H1 (cell line): ENCODE measurements at regions not wholly inside any gene's neighbourhood (a gene's known extent, or its start where the extent isn't known, plus 50 kb on each side); places are given as distances from the start of the nearest gene placed in this dataset.

Experiments
- ATF3 ChIP-seq: IDR thresholded peaks from 2 replicates; pipeline ENCODE4 v1.6.1; 2011; ENCODE audit warnings: low read depth, mild to moderate bottlenecking, low read length; ENCODE audit not compliant: insufficient read depth
- CHD2 ChIP-seq: IDR thresholded peaks from 2 replicates; pipeline ENCODE4 v1.6.1; 2012; ENCODE audit warnings: low read length, improper control_type of control experiment
- CHD7 ChIP-seq: fragments of 300-600 bp; sonication (generic); IDR thresholded peaks from 2 replicates; pipeline ENCODE4 v1.7.1; 2012; ENCODE audit warnings: low read length, moderate library complexity, mild to moderate bottlenecking, inconsistent platforms; ENCODE audit not compliant: insufficient replicate concordance
- CTBP2 ChIP-seq: IDR thresholded peaks from 2 replicates; pipeline ENCODE4 v1.7.0; 2011; ENCODE audit warnings: borderline replicate concordance, mild to moderate bottlenecking, moderate library complexity, mixed read lengths, low read length; ENCODE audit not compliant: insufficient read depth, insufficient read length
- EZH2 ChIP-seq: fragments of 200-600 bp; sonication (generic); IDR thresholded peaks from 2 replicates; pipeline ENCODE4 v1.7.1; 2012; ENCODE audit warnings: low read depth, mild to moderate bottlenecking, moderate library complexity, low read length, inconsistent platforms; ENCODE audit not compliant: severe bottlenecking
- GTF2F1 ChIP-seq: IDR thresholded peaks from 2 replicates; pipeline ENCODE4 v1.6.1; 2012; ENCODE audit warnings: low read depth, low read length, improper control_type of control experiment, borderline replicate concordance
- KDM4A ChIP-seq: IDR thresholded peaks from one replicate; pipeline ENCODE4 v1.7.1; 2012; ENCODE audit warnings: low read depth, mild to moderate bottlenecking, moderate library complexity, low read length, inconsistent platforms; ENCODE audit not compliant: severe bottlenecking
- SIN3A ChIP-seq, 2 experiments: IDR thresholded peaks in 1 of 2; conservative IDR thresholded peaks in 1 of 2; 2 replicates each; pipeline ENCODE4 v1.6.1; 2011 to 2012; ENCODE audit warnings: low read length in 2 of 2, improper control_type of control experiment in 1 of 2, low read depth in 1 of 2, mild to moderate bottlenecking in 1 of 2
- SIX5 ChIP-seq: IDR thresholded peaks from 2 replicates; pipeline ENCODE4 v1.6.1; 2011; ENCODE audit warnings: mild to moderate bottlenecking, low read depth, low read length
- SP4 ChIP-seq: IDR thresholded peaks from 2 replicates; pipeline ENCODE4 v1.6.1; 2012; ENCODE audit warnings: low read length, inconsistent platforms
- SUZ12 ChIP-seq: fragments of 200-600 bp; sonication (generic); IDR thresholded peaks from 2 replicates; pipeline ENCODE4 v1.6.1; 2012; ENCODE audit warnings: mild to moderate bottlenecking, inconsistent platforms, low read length, moderate library complexity, mixed read lengths
- TEAD4 ChIP-seq: IDR thresholded peaks from 2 replicates; pipeline ENCODE4 v1.6.1; 2012; ENCODE audit warnings: low read depth, low read length, inconsistent platforms, mixed read lengths

GRCh38 chr14:37816135-37816534 is 220.7 kb downstream of the TTC6 start (continued):
- no peak for TF ChIP-seq CHD7
- TF ChIP-seq KDM4A = no peak
- no peak for TF ChIP-seq CTBP2
- TF ChIP-seq SIN3A (conservative IDR thresholded peaks at IDR 0.05 in 1 of 2, IDR thresholded peaks at IDR 0.05 in 1 of 2; ENCODE audit: low read depth in 1 of 2, low read length in 2 of 2) = no peak
- TF ChIP-seq CHD2 = no peak
- TF ChIP-seq TEAD4 = no peak
- TF ChIP-seq SIX5 = no peak
- TF ChIP-seq ATF3 = no peak
- no peak for TF ChIP-seq EZH2
- TF ChIP-seq GTF2F1 = no peak
- no peak for TF ChIP-seq SP4
- TF ChIP-seq SUZ12 = no peak
